Ramos (cell line): ENCODE measurements at regions not wholly inside any gene's neighbourhood (a gene's known extent, or its start where the extent isn't known, plus 50 kb on each side); places are given as distances from the start of the nearest gene placed in this dataset.
"Not testable (repeated sequence)": the region's sequence is repeated elsewhere in the genome, so short reads cannot be mapped to it uniquely, and the experiment has no call there.

Source experiments
- in situ Hi-C: fragments of 300-500 bp; cut with MboI; formaldehyde crosslinking; loops from one replicate; pipeline ENCODE4 v1.14.3; 2022; ENCODE audit warnings: low sequenced_read_pairs; ENCODE audit not compliant: unreplicated experiment

- in situ Hi-C loops = no loop called here
Observed at GRCh38 chr15:69912116-69912515, 185.6 kb downstream of the TLE3 start.

- in situ Hi-C loops = no loop called here
Observed at GRCh38 chr15:69914040-69914439, 183.7 kb downstream of the TLE3 start.

GRCh38 chr15:69914960-69915359, 182.8 kb downstream of the TLE3 start:
- in situ Hi-C loops = no loop called here

- in situ Hi-C loops = no loop called here
Observed at GRCh38 chr15:69916169-69916785, 181.4 kb downstream of the TLE3 start.

GRCh38 chr15:69917056-69917455, 180.7 kb downstream of the TLE3 start:
- in situ Hi-C loops = no loop called here

- in situ Hi-C loops = no loop called here
Observed at GRCh38 chr15:69919816-69920215, 177.9 kb downstream of the TLE3 start.

- in situ Hi-C loops = no loop called here
Observed at GRCh38 chr15:69920221-69920620, 177.5 kb downstream of the TLE3 start.

GRCh38 chr15:69921626-69922619, 175.8 kb downstream of the TLE3 start:
- in situ Hi-C loops = no loop called here

- in situ Hi-C loops = no loop called here
Observed at GRCh38 chr15:69924531-69924930, 173.2 kb downstream of the TLE3 start.

- in situ Hi-C loops = no loop called here
Observed at GRCh38 chr15:69926006-69926405, 171.7 kb downstream of the TLE3 start.

GRCh38 chr15:69926721-69927120, 171.0 kb downstream of the TLE3 start:
- in situ Hi-C loops = no loop called here

GRCh38 chr15:69928890-69929289, 168.8 kb downstream of the TLE3 start:
- in situ Hi-C loops = not testable (repeated sequence)

GRCh38 chr15:69929905-69930630, 167.6 kb downstream of the TLE3 start:
- in situ Hi-C loops = no loop called here

GRCh38 chr15:69930754-69931153, 167.0 kb downstream of the TLE3 start:
- in situ Hi-C loops = no loop called here

GRCh38 chr15:69931156-69931555, 166.6 kb downstream of the TLE3 start:
- in situ Hi-C loops = no loop called here

GRCh38 chr15:69934607-69935006, 163.1 kb downstream of the TLE3 start:
- in situ Hi-C loops = no loop called here

- in situ Hi-C loops = no loop called here
Observed at GRCh38 chr15:69939513-69940440, 157.9 kb downstream of the TLE3 start.

GRCh38 chr15:69940441-69941300, 157.0 kb downstream of the TLE3 start:
- in situ Hi-C loops = no loop called here

- in situ Hi-C loops = no loop called here
Observed at GRCh38 chr15:69941301-69941605, 156.5 kb downstream of the TLE3 start.
